HFF-Myc (cell line): ENCODE measurements at regions not wholly inside any gene's neighbourhood (a gene's known extent, or its start where the extent isn't known, plus 50 kb on each side); places are given as distances from the start of the nearest gene placed in this dataset.

ENCODE experiments used
- DNase-seq: peaks from one replicate; pipeline ENCODE4 v3.0.0-alpha.2; 2011; ENCODE audit warnings: low read depth; ENCODE audit errors: extremely low read depth
- H3K4me3 ChIP-seq: replicated peaks from 2 replicates; pipeline ENCODE4 v1.5.1; 2011; ENCODE audit warnings: low read depth, mild to moderate bottlenecking, control low read depth, low read length
- TF ChIP-seq, protein P1 (sequence below): IDR thresholded peaks from 2 replicates; pipeline ENCODE4 v1.5.1; 2012; ENCODE audit warnings: mild to moderate bottlenecking, low read depth, low read length, control low read depth; ENCODE audit errors: missing control alignments

DNA sequence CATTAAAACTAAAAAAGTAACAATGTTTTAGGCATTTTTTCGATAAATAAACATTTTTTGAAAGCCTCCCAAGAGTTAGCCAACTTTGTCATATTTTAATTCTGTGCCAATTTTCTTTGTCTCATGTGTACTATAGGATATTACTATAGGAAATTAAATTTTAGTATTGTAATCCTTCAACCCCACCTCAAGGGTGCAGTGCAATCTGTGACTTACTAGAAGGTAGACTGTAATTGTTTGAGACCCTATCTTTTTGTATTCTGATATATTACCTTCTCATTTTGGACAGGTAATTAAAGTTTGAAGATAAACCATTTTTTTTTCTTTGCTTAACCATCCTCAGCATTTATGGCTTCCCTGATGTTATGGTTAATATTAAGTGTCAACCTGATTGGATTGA is 457.8 kb downstream of the PCDH20 start:
- DNase-seq = no peak
- no peak overlapping the region for H3K4me3 ChIP-seq
- TF ChIP-seq, protein P1, sequence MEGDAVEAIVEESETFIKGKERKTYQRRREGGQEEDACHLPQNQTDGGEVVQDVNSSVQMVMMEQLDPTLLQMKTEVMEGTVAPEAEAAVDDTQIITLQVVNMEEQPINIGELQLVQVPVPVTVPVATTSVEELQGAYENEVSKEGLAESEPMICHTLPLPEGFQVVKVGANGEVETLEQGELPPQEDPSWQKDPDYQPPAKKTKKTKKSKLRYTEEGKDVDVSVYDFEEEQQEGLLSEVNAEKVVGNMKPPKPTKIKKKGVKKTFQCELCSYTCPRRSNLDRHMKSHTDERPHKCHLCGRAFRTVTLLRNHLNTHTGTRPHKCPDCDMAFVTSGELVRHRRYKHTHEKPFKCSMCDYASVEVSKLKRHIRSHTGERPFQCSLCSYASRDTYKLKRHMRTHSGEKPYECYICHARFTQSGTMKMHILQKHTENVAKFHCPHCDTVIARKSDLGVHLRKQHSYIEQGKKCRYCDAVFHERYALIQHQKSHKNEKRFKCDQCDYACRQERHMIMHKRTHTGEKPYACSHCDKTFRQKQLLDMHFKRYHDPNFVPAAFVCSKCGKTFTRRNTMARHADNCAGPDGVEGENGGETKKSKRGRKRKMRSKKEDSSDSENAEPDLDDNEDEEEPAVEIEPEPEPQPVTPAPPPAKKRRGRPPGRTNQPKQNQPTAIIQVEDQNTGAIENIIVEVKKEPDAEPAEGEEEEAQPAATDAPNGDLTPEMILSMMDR = no peak

DNA sequence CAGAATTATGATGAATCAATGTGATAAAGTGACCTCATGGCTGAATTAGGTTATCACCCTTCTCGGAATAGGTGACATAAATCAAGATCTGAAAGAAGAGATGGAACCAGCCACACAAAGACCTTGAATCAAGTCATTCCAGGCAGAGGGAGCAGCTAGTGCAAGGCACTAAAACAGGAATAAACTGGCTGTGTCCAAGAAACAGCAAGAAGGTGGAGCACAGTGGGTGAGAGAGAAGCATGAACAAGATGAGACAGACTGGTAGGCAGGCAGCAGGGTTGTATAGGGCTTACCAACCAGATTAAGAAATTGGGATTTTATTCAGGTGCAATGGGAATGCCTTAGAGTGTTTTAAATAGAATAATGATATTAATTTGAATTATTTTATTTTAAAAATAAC is 470.3 kb downstream of the PCDH20 start:
- no peak overlapping the region for H3K4me3 ChIP-seq
- TF ChIP-seq, protein P1 = no peak

DNA sequence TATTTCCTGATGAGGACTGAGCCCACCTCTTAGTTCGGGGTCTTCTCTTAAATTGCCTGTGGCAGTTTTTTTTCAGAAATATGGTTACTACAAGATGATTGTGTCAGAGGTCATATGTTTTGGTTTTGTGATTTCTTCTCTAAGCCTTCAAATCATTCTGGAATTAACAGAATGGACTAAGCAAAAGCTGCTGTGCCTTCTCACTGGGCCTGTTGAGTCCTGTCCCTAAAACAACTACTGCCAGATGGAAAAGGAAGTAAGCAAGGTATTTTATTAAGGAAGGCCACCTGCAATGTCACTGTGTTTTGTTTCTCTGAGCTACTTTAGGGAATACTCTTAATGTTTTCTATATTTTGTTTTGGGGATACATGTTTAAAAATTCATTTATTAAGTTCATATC is 470.8 kb downstream of the PCDH20 start:
- H3K4me3 ChIP-seq = no peak overlapping the region
- DNase-seq = no peak
- TF ChIP-seq, protein P1 = no peak

More for the DNA sequence above, 470.3 kb downstream of the PCDH20 start:
- DNase-seq = no peak

DNA sequence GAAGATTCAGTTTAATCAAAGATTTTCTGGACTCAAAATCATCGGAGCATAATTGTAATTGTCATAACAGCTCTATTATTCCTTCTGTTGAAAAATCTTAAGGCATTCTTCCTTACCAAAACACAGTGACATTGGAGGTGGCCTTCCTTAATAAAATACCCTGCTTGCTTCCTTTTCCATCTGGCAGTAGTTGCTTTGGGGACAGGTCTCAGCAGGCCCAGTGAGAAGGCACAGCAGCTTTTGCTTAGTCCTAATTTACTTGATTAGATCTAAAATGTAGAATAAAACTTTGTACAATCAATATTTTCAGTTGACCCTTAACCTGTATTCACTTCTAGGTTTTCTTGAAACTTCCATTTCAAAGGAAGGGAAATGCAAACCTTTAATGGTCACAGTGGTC is 471.6 kb downstream of the PCDH20 start:
- H3K4me3 ChIP-seq = no peak overlapping the region
- TF ChIP-seq, protein P1 = no peak
- no peak for DNase-seq

DNA sequence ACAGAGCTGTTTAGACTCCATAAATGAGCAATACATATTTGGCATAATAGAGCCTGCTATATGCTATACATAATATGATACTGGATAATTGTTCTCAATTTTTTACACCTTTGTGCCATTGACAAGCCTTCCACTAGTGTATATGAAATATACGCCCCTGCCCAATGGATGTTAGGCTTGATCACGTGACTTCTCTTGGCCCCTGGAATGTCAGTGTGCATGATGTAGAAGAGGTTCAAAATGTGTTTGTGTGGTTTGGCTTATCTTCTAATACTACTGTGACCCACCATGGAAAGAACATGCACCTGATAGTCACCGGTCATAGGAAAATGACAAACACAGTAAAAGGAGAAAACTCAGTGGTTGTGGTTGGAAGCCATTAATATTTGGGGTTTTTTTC is 479.4 kb downstream of the PCDH20 start:
- H3K4me3 ChIP-seq = no peak overlapping the region
- no peak for DNase-seq
- TF ChIP-seq, protein P1 = no peak

DNA sequence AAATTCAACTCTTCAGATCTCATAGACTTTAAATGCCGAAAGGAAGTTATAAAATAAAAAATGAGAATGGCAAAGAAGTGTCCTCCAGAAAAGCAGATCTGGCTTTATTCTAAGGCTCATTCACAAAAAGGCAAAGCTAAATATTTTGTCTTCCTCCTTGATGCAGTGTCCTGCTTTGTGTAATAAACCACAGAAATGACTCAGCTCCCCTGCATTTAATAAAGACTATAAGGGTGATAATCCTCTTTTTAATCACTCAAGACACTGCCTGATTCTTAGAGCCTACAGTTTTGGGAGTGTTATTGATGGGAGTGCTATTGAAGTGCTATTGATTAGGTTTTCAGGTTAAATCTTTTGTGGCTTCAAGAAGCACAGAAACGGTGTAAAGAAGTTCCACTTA is 482.0 kb downstream of the PCDH20 start:
- H3K4me3 ChIP-seq = no peak overlapping the region
- TF ChIP-seq, protein P1 = no peak
- DNase-seq = no peak

DNA sequence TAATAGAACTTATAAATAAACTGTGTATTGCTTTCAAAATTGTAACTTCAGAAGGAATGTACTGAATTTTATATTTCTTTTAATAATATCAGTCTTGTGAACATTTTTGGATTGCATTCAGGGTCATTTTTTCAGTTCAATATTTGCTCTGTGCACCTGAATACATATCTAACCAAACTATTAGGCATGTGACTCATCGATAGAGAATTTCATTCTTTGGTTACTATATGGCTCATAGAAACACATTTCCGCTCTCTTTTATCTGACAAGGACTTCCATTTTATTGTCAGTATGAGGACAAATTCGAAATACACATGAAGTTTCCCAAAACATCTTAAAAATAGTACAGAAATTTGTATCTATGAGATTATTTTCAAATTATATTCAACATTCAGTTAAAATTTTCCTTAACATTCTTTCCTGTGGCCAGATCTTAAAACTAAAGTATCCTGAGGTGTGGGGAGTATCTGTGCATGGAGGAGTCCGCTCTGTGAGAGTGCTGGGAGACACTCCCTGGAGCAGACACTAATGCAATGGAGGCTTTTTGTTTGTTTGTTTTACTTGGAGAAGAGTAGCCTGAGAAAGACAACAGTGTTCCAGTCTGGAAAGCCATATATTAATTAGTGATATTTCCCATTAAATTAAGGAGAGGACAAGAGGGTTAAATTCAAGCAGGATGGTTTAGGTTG is 483.6 kb downstream of the PCDH20 start:
- DNase-seq = no peak
- TF ChIP-seq, protein P1 = no peak

More for the DNA sequence above, 483.6 kb downstream of the PCDH20 start:
- no peak overlapping the region for H3K4me3 ChIP-seq
